Activated T-helper 2 cell treated with anti-CD3 and anti-CD28 coated beads, Interferon-gamma antibody, Interleukin-2, Interleukin-4, amounts not matched to agents 10 μg/mL and 5 μg/mL and 100 μg/mL, durations not matched to agents 14 hours and 24 hours and 36 hours (primary cell): ENCODE measurements at regions not wholly inside any gene's neighbourhood (a gene's known extent, or its start where the extent isn't known, plus 50 kb on each side); places are given as distances from the start of the nearest gene placed in this dataset.
"Not testable (repeated sequence)": the region's sequence is repeated elsewhere in the genome, so short reads cannot be mapped to it uniquely, and the experiment has no call there.

Experiments used
- DNase-seq: peaks from one replicate; pipeline ENCODE4 v3.0.0; 2021; ENCODE audit warnings: low spot score
- H3K27ac Mint-ChIP-seq: one replicate; pipeline ENCODE4 v1.8.0; 2021; ENCODE audit warnings: mixed read lengths
- H3K27me3 Mint-ChIP-seq: one replicate; pipeline ENCODE4 v1.8.0; 2021; ENCODE audit warnings: low read depth, mixed read lengths
- H3K36me3 Mint-ChIP-seq: one replicate; pipeline ENCODE4 v1.8.0; 2021; ENCODE audit warnings: low read depth, mixed read lengths
- H3K4me1 Mint-ChIP-seq: one replicate; pipeline ENCODE4 v1.8.0; 2021; ENCODE audit warnings: low read depth, mixed read lengths
- H3K4me3 Mint-ChIP-seq: one replicate; pipeline ENCODE4 v1.8.0; 2021; ENCODE audit warnings: low read depth, mild to moderate bottlenecking, moderate library complexity, mixed read lengths
- H3K9me3 Mint-ChIP-seq: one replicate; pipeline ENCODE4 v1.8.0; 2021; ENCODE audit warnings: mixed read lengths
- intact Hi-C: fragments of 100-400 bp; cut with micrococcal nuclease; formaldehyde crosslinking; loops from one replicate; pipeline ENCODE4 v1.15.1; 2023

DNA sequence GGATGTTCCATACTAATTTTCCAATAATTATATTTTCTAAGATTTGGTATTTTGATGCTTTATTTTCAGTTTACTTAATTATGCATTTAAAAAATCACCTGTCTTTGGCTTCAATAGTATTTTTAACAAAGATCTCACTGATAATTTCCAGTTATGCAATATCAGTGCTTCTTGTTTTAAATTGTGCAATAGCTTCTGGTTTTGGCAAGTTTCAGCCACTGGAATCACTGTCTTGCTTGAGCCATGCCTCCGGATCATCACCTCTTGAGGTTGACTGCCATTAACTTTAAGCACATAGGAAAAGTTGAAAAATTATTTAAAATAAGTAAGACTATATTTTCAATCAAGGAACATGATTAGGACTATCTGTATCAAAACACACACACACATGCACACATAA lies 1242.1 kb downstream of the HACE1 start:
- intact Hi-C loops: no loop called here
- Mint-ChIP-seq H3K9me3 (peaks cover 22% of the 10 kb centered on the region), H3K4me1 (no peaks in the 10 kb centered on the region), H3K36me3 (no peaks in the 10 kb centered on the region), H3K4me3 (no peak overlapping the region), H3K27me3 (no peaks in the 10 kb centered on the region), H3K27ac (no peak overlapping the region)
- DNase-seq: no peak

DNA sequence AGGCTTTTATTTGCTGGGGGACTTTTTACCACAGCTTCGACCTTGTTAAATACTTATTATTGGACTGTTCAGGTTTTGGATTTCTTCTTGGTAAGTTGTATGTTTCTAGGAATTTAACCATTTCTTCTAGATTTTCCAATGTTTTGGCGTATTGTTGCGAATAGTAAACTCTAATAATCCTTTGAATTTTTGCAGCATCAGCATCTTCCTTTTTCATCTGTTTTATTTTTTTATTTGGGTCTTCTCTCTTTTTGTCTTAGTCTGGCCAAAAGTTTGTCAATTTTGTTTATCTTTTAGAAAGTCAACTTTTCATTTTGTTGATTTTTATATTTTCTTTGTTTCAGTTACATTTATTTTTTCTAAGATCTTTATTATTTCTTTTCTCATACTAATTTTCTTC lies 1272.0 kb downstream of the HACE1 start:
- intact Hi-C loops: no loop called here
- H3K27ac Mint-ChIP-seq: no peak overlapping the region
- no peak for DNase-seq
- peaks cover 19% of the 10 kb centered on the region for H3K9me3 Mint-ChIP-seq
- H3K4me1 Mint-ChIP-seq: no peaks in the 10 kb centered on the region
- H3K4me3 Mint-ChIP-seq: no peak overlapping the region
- H3K27me3 Mint-ChIP-seq: no peaks in the 10 kb centered on the region
- H3K36me3 Mint-ChIP-seq: no peaks in the 10 kb centered on the region

DNA sequence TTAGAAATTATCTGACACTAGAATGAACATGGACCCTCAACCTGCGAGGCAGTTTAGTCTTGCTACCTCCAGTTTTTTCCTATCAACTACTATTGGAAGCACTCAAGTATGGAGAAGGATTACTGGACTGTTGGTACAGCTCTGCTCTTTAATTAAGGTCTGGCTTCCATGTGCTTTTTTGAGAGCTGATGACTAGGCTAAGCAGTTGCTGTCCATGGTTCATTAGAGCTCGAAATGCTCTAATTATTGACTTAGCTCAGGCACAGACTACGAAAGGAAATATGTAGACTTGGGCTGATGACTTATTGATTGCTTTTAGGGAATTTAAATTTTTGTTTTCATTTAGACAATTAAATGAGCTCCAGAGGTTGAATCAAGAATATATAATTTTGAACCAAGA lies 1281.6 kb downstream of the HACE1 start:
- Mint-ChIP-seq H3K9me3 (peaks cover 30% of the 10 kb centered on the region), H3K27ac (no peak overlapping the region), H3K4me1 (no peaks in the 10 kb centered on the region), H3K36me3 (no peaks in the 10 kb centered on the region), H3K27me3 (no peaks in the 10 kb centered on the region), H3K4me3 (no peak overlapping the region)
- DNase-seq: no peak
- intact Hi-C loops: no loop called here

DNA sequence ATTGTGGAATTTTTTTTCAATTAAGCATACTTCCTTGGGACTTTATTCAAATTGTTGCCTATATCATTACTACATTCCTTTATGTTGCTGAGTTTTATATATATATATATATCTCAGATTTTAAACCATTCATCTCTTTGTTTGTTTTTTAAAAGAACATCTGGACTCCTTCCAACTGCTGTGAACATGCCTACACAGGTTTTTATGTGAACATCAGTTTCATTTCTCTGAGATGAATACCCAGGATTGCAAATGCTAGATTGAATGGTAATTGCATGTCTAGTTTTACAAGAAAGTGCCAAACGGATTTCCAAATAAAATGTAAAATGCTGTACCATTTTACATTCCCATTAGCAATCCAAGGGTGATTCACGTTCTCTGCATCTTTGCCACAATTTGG lies 1289.3 kb downstream of the HACE1 start:
- H3K27me3 Mint-ChIP-seq: no peaks in the 10 kb centered on the region
- no peak for DNase-seq
- intact Hi-C loops: no loop called here
- no peak overlapping the region for H3K27ac Mint-ChIP-seq
- no peaks in the 10 kb centered on the region for H3K4me1 Mint-ChIP-seq
- no peaks in the 10 kb centered on the region for H3K36me3 Mint-ChIP-seq
- H3K9me3 Mint-ChIP-seq: peaks cover 10% of the 10 kb centered on the region
- H3K4me3 Mint-ChIP-seq: no peak overlapping the region

DNA sequence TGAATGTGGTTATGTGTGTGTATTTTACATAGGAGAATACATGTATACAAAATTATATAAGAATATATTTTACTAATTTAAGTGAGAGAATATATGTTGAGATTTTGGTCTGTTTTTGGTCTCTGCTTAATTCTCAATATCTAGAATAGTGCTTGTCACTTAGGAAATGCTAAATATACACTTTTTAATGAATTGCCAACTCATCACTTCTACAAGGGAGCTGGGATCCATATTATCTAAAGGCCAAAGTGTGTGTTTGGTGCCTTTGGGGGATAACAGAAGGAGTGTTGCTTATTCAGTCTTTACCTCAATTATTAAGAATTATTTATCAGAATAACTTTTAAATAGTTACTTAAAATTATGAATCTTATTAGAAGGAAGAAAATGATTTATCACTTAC lies 1304.8 kb downstream of the HACE1 start:
- intact Hi-C loops: no loop called here
- Mint-ChIP-seq H3K4me1 (no peaks in the 10 kb centered on the region), H3K27me3 (no peaks in the 10 kb centered on the region), H3K4me3 (no peak overlapping the region), H3K27ac (no peak overlapping the region), H3K9me3 (no peaks in the 10 kb centered on the region), H3K36me3 (no peaks in the 10 kb centered on the region)
- DNase-seq: no peak

DNA sequence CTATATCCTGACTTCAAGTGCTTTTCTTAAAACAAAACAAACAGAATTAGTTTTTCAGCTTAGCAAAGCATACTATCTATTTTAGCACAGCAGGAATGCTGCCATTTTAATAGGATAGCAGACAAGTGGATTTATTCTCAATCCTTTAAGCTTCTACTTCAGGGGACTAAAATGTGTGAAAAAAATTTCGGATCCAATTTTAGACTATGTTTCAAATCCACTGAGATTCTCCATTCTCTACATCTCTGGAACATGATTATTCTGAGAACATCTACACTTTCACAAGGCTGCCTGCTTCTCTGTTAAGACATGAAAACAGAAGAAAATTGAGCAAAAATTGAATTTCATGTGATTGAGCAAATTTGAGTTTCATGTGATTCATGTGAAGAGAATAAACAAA lies 1321.3 kb downstream of the HACE1 start:
- Mint-ChIP-seq H3K4me3 (no peak overlapping the region), H3K9me3 (peaks cover 3% of the 10 kb centered on the region), H3K4me1 (no peaks in the 10 kb centered on the region), H3K36me3 (no peaks in the 10 kb centered on the region), H3K27ac (no peak overlapping the region), H3K27me3 (no peaks in the 10 kb centered on the region)
- intact Hi-C loops: no loop called here
- no peak for DNase-seq

DNA sequence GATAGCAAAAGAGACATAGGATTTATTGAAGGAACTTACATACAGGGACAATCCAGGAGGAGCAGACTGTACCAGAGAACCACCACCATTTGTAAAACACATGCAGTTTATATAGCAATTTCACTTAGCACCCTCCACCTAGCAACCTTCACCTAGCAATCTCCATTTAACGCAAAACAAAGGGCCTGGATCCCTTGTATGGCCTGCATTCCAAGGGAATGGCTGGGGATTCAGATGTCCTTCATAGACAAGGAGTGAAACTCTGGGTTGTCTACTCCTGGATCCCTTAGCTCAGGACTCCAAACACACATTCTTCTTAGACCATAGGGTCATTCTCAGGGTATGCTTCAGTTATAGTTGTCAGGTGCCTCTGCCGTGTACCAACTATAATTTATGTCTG lies 1324.9 kb downstream of the HACE1 start:
- Mint-ChIP-seq H3K27me3 (no peaks in the 10 kb centered on the region), H3K36me3 (no peaks in the 10 kb centered on the region), H3K4me3 (no peak overlapping the region), H3K9me3 (peaks cover 3% of the 10 kb centered on the region), H3K4me1 (no peaks in the 10 kb centered on the region), H3K27ac (no peak overlapping the region)
- DNase-seq: no peak
- intact Hi-C loops: no loop called here

DNA sequence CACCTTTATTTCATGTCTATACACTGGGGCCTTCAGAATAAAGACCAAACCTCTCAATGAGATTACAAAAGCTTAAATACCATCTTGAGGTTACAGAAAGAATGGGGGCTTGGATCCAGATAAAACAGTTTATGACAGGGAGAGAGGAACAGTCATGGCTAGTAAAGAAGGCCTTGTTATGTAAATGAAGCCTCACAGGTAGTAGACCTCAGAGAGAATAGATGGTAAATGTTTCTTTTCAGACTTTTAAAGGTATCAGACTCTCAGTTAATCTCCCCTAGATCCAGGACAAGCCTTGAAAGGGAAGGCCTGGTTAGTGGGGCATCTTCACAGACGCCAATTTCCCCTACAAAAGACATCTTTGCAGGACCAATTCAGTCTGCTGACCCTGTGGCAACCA lies 1325.6 kb downstream of the HACE1 start:
- H3K9me3 Mint-ChIP-seq: peaks cover 3% of the 10 kb centered on the region
- no peak overlapping the region for H3K4me3 Mint-ChIP-seq
- no peaks in the 10 kb centered on the region for H3K4me1 Mint-ChIP-seq
- DNase-seq: no peak
- no peaks in the 10 kb centered on the region for H3K36me3 Mint-ChIP-seq
- H3K27ac Mint-ChIP-seq: no peak overlapping the region
- H3K27me3 Mint-ChIP-seq: no peaks in the 10 kb centered on the region
- intact Hi-C loops: no loop called here

DNA sequence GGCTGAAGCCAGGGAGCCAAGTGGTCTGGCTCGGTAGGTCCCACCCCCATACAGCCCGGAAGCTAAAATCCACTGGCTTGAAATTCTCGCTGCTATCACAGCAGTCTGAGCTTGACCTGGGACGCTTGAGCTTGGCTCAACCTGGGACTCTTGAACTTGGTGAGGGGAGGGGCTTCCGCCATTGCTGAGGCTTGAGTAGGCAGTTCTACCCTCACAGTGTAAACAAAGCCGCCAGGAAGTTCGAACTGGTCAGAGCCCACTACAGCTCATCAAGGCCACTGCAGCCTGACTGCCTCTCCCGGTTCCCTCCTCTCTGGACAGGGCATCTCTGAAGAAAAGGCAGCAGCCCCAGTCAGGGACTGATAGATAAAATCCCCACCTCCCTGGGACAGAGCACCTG lies 1337.7 kb downstream of the HACE1 start:
- no peak overlapping the region for H3K27ac Mint-ChIP-seq
- H3K9me3 Mint-ChIP-seq: peaks cover 38% of the 10 kb centered on the region
- no peaks in the 10 kb centered on the region for H3K36me3 Mint-ChIP-seq
- no peaks in the 10 kb centered on the region for H3K4me1 Mint-ChIP-seq
- no peaks in the 10 kb centered on the region for H3K27me3 Mint-ChIP-seq
- DNase-seq: no peak
- H3K4me3 Mint-ChIP-seq: no peak overlapping the region
- intact Hi-C loops: no loop called here

DNA sequence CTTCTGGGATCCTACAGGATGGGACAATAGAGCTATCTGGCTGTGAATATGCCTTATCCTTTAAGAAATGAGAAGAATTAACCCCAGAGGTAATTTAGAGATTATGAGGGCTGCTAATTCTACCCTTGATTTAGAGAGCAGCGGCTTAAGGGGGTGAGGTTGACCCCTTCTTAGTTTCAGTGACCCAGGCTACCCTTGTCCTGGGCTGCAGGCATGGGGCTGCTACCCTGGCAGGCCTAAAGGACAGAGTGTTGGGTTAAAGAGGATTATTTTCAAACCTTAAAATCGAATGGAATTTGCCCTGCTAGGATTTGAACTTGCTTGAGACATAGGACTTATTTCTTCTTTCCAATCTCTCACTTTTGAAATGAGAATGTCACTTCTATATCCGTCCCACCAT lies 1343.4 kb downstream of the HACE1 start:
- H3K36me3 Mint-ChIP-seq: no peaks in the 10 kb centered on the region
- peaks cover 9% of the 10 kb centered on the region for H3K9me3 Mint-ChIP-seq
- no peak overlapping the region for H3K4me3 Mint-ChIP-seq
- DNase-seq: no peak
- intact Hi-C loops: no loop called here
- no peaks in the 10 kb centered on the region for H3K4me1 Mint-ChIP-seq
- no peaks in the 10 kb centered on the region for H3K27me3 Mint-ChIP-seq
- H3K27ac Mint-ChIP-seq: no peak overlapping the region

DNA sequence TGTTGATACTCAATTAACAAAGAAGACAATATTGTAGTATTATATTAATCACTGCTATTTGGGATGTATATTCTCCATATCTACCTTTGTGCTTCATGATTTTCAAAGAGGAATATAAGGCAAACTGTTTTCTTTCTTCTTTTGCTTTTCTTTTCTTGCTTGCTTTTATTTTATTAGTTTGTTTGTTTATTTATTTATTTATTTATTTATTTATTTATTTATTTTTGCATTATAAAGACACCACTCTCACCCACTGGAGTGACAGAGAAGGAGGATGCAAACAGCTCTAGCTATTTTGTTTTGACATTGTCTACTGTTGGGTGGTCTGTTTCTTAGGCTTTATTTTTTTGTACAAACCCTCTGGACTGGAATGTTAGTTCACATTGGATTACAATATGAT lies 1352.7 kb downstream of the HACE1 start:
- H3K36me3 Mint-ChIP-seq: no peaks in the 10 kb centered on the region
- no peak overlapping the region for H3K27ac Mint-ChIP-seq
- DNase-seq: no peak
- no peaks in the 10 kb centered on the region for H3K9me3 Mint-ChIP-seq
- no peaks in the 10 kb centered on the region for H3K4me1 Mint-ChIP-seq
- H3K27me3 Mint-ChIP-seq: no peaks in the 10 kb centered on the region
- intact Hi-C loops: no loop called here
- H3K4me3 Mint-ChIP-seq: no peak overlapping the region

DNA sequence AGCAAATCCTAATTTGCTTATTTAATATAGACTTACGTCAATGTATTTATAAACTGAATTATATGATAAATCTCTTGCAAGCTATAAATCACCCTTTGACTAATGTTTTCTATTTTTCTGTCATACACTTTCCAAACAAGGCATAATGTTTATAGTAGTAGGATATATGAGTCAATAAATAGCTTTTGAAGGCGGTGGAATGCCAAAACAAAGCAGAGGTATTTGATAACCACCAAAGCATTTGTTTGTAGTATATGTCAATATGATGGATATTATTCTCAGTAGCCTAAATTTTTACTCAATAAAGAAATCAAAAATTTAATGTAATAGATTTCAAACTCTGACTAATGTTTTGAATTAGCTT lies 1354.6 kb downstream of the HACE1 start:
- intact Hi-C loops: no loop called here
- H3K27me3 Mint-ChIP-seq: no peaks in the 10 kb centered on the region
- no peaks in the 10 kb centered on the region for H3K36me3 Mint-ChIP-seq
- no peaks in the 10 kb centered on the region for H3K9me3 Mint-ChIP-seq
- H3K27ac Mint-ChIP-seq: no peak overlapping the region
- DNase-seq: no peak
- H3K4me3 Mint-ChIP-seq: no peak overlapping the region
- no peaks in the 10 kb centered on the region for H3K4me1 Mint-ChIP-seq

DNA sequence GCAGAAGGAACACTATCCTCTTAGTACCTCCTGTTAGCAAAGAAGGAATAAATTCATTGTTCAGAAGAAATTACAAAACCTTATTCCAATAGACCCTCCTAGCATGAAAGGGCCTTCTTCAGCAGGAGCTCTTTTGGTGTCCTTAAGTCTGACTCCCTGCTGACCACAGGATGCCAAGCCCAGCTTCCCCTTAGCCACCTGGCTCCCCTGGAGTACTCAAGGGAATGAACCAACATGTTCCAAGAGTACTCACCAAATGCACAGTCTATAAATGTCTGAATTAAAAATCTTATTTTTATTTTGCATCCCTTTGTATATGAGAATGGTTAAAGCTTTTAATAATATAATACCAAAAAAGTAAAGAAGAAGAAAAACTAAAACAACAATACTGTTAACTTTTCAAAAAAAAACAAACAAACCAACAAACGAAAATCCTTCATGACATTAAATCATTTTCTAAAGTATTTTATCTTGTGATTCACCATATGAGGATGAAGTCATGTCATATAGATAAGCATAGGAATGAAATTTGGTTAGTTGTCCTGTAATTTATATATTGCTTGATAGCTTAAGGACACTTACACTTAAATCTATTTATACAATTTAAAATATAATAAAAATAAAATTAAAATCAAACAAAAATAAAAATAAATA lies 1355.1 kb downstream of the HACE1 start:
- intact Hi-C loops: no loop called here
- Mint-ChIP-seq H3K4me3 (no peak overlapping the region), H3K27me3 (no peaks in the 10 kb centered on the region), H3K36me3 (no peaks in the 10 kb centered on the region), H3K4me1 (no peaks in the 10 kb centered on the region), H3K27ac (no peak overlapping the region), H3K9me3 (no peaks in the 10 kb centered on the region)
- no peak for DNase-seq

DNA sequence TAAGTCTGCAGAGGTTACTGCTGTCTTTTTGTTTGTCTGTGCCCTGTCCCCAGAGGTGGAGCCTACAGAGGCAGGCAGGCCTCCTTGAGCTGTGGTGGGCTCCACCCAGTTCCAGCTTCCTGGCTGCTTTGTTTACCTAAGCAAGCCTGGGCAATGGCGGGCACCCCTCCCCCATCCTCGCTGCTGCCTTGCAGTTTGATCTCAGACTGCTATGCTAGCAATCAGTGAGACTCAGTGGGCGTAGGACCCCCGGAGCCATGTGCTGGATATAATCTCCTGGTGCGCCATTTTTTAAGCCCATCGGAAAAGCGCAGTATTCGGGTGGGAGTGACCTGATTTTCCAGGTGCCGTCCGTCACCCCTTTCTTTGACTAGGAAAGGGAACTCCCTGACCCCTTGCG lies 1363.1 kb downstream of the HACE1 start:
- H3K27ac Mint-ChIP-seq, H3K4me1 Mint-ChIP-seq, H3K4me3 Mint-ChIP-seq, intact Hi-C loops, H3K9me3 Mint-ChIP-seq, H3K36me3 Mint-ChIP-seq, H3K27me3 Mint-ChIP-seq, DNase-seq: not testable (repeated sequence)
